Panc1 (cell line): ENCODE measurements at regions not wholly inside any gene's neighbourhood (a gene's known extent, or its start where the extent isn't known, plus 50 kb on each side); places are given as distances from the start of the nearest gene placed in this dataset.

ENCODE experiments used
- CTCF ChIP-seq: fragments of 450-650 bp; IDR thresholded peaks from 2 replicates; pipeline ENCODE4 v1.5.1; 2017; ENCODE audit warnings: mild to moderate bottlenecking
- POLR2AphosphoS5 ChIP-seq: IDR thresholded peaks from 2 replicates; pipeline ENCODE4 v1.6.1; 2012; ENCODE audit warnings: mild to moderate bottlenecking, low read depth, low read length, moderate library complexity

DNA sequence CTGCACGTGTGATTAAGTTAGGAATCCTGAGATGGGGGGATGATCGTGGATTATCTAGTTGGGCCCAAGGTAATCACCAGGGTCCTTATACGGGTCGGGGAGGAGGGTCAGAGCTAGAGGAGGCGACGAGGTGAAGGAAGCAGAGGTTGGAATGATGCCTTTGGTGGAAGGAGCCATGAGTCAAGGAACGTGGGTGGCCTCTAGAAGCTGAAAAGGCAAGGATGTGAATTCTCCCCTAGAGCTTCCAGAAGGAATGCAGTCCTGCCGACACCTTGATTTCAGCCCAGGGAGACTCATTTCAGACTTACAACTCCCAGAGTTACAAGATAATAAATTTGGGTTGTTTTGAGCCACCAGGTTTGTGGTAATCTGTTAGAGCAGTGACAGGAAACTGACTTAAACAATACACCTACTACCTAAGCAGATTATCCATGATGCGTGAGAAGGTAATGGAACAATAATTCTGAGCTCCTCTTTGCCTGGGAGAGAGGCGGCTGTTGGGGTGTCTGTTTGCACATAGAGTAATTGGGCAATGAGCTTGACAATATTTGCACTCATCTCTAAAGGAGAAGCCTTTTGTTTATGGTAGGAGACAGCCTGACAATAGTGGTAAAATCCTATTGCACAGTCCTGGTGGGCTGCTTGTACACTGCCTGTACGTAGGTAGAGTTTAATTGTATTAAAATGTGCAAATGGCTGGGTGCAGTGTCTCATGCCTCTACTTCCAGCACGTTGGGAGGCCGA, 129.3 kb upstream of the IER5L start:
- TF ChIP-seq POLR2AphosphoS5 (no peak), CTCF (no peak)
